LNCAP (cell line): ENCODE measurements at regions not wholly inside any gene's neighbourhood (a gene's known extent, or its start where the extent isn't known, plus 50 kb on each side); places are given as distances from the start of the nearest gene placed in this dataset.

ENCODE experiments used
- CTCF ChIP-seq: fragments of 450-650 bp; IDR thresholded peaks from 2 replicates; pipeline ENCODE4 v1.5.1; 2017; ENCODE audit warnings: mild to moderate bottlenecking

GRCh38 chr4:156227321-156227720 lies 273.7 kb upstream of the CTSO start:
- no peak for TF ChIP-seq CTCF

DNA sequence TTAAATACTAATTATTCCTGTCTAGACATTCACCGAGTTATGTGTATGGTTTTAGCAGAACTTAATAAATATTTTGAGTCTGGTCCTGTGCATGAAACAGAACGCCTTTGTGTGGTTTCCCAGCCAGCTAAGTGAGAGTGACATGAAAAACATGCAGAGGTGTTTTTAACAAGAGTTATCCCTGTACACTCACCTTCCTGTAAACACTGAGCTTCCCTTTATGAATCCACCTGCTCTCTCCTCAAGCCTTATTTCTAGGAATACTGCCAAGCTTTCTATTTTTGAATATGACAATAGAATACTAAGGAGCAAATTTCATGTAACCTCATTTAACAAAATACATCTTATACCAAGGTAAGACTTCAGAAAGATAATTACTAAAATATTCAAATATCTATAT lies 270.3 kb upstream of the CTSO start:
- TF ChIP-seq CTCF: no peak

DNA sequence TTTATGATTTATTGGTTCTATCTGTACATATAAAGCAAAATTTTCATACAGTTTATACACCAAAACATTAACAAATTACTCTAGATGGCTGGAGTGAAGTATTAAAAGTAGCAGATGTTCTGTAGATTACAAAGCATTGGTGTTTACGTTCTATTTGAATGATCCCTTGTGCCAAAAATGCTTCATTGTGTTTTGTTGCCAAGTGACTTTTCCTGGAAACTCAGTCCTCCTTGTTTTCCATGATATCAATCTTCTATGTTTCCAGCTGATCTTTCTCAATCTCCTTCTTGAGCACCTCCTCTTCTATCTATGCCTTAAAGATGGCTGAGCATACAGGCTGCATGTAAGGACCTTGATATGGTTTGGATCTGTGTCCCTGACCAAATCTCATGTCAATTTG lies 263.6 kb upstream of the CTSO start:
- no peak for TF ChIP-seq CTCF

DNA sequence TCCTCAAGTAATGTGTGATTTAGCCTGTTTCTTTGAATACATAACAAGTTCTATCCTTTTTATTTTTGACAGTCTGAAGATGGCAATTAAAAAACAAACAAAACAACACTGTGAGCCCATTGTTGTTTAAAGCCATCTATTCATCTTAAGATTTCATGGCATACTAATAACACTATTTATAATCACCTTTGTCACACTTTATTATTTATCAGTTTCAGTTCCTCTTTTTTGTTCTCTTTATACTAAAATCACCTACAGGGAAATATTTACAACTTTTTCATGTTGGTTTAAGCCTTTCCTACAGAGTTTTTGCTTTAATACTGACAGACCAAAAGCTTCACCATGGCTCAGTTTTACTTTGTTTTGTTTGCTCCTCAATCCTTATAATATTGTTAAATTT lies 247.4 kb upstream of the CTSO start:
- no peak for TF ChIP-seq CTCF

DNA sequence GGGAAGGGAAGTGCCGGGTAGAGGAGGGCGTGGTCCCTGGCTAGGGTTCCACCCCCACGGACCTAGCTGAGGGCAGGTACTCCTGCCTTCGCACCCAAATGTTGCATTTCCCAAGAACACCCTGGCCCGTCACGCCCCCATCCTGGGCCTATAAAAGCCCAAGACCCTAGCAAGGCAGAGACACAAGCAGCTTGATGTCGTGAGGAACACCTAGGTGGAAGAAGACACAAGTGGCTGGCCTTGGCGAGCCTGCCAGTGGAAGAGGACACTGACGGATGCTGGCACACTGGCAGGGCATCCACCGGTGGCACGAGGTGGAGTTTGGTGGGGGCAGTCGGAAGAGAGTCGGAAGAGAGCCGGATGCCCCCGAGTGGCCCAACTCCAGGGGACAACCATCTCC lies 244.8 kb upstream of the CTSO start:
- no peak for TF ChIP-seq CTCF

DNA sequence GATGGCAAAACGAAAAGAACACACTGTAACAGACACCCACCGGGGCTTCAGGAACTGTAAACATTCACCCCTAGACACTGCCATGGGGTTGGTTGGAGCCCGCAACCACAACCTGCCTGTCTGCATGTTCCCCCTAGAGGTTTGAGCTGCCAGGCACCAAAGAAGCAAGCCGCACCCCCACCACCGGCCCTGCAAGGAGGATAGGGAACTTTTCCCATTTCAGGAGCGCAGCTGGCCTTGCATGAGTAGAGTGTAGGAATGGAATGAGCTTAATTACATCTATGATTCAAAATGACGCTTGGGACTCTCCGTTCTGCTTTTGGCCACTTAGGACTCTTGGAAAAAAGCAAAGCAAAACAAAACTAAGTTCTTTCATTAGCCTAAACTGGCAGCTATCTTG lies 243.6 kb upstream of the CTSO start:
- TF ChIP-seq CTCF: no peak

- no peak for TF ChIP-seq CTCF
These were observed 243.1 kb upstream of the CTSO start for GRCh38 chr4:156196722-156197121.

DNA sequence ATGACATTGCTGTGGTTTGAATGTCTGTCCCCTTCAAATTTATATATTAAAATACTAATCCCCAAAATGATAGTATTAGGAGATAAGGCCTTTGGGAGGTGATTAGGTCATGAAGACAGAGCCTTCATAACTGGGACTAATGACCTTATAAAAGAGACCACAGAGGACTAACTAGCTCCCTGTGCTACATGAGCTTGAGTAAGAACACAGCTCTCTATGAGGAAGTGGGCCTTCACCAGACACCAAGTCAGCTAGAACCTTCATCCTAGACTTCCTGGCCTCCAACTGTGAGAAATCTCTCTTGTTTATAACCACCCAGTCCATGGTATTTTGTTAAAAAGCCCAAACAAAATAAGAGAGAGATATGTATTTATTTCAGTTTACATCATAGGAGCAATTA lies 242.2 kb upstream of the CTSO start:
- TF ChIP-seq CTCF: no peak
